AG09319 (cell line): ENCODE measurements at regions not wholly inside any gene's neighbourhood (a gene's known extent, or its start where the extent isn't known, plus 50 kb on each side); places are given as distances from the start of the nearest gene placed in this dataset.

Experiments
- DNase-seq: peaks from one replicate; pipeline ENCODE4 v3.0.0-alpha.2; 2010; ENCODE audit warnings: low read depth; ENCODE audit errors: extremely low read depth
- CTCF ChIP-seq: IDR thresholded peaks from 2 replicates; pipeline ENCODE4 v1.5.1; 2011; ENCODE audit warnings: low read depth, mild to moderate bottlenecking, inconsistent platforms, low read length, moderate library complexity

- DNase-seq, result no peak
- TF ChIP-seq CTCF, result no peak
Measured at GRCh38 chr5:128591598-128592455, 53.8 kb upstream of the FBN2 start.

- no peak for TF ChIP-seq CTCF
- no peak for DNase-seq
Measured at GRCh38 chr5:128596071-128596470, 58.0 kb upstream of the FBN2 start.

GRCh38 chr5:128597156-128597555 is 59.1 kb upstream of the FBN2 start:
- DNase-seq, result no peak
- TF ChIP-seq CTCF, result no peak

GRCh38 chr5:128613128-128613527 is 75.1 kb upstream of the FBN2 start:
- no peak for TF ChIP-seq CTCF
- no peak for DNase-seq

- no peak for DNase-seq
- no peak for TF ChIP-seq CTCF
Measured at GRCh38 chr5:128613766-128614165, 75.7 kb upstream of the FBN2 start.

GRCh38 chr5:128615578-128615977 is 77.5 kb upstream of the FBN2 start:
- no peak for TF ChIP-seq CTCF

GRCh38 chr5:128626536-128627090 is 88.6 kb upstream of the FBN2 start:
- DNase-seq, result no peak
- TF ChIP-seq CTCF, result no peak

More at GRCh38 chr5:128615578-128615977, 77.5 kb upstream of the FBN2 start:
- DNase-seq, result no peak
